ENCODE measurements at regions not wholly inside any gene's neighbourhood (a gene's known extent, or its start where the extent isn't known, plus 50 kb on each side); places are given as distances from the start of the nearest gene placed in this dataset.

DNA sequence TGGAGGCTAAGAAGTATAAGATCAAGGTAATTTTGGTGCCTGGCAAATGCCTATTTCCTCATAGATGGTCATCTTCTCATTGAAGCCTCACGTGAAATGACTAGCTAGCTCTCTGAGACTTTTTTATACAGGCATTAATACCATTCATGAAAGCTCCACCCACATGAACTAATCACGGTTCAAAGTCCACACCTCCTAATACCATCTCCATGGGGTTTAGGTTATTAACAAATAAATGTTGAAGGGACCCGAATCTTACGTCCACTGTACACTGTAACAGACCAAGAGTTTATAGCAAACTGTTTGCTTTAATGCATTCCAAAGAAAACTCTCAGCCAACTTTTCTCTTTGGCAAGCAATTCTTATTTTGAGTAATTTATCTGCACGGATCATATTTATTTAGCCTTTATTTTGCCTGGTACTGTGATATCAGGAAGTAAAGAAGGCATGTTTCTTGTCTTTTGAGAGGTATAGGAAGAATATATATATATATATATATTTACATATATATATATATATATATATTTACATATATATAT lies 296.1 kb upstream of the LRRC7 start:
- TF ChIP-seq GATA2 (IDR thresholded peaks at IDR 0.05; ENCODE audit: low read depth, low read length) (no peak), GATA3 (IDR thresholded peaks at IDR 0.05; ENCODE audit: low read depth, low read length) (no peak)
